ENCODE measurements at regions not wholly inside any gene's neighbourhood (a gene's known extent, or its start where the extent isn't known, plus 50 kb on each side); places are given as distances from the start of the nearest gene placed in this dataset.

GRCh38 chr20:23282111-23282510, 68.5 kb upstream of the NXT1 start:
- H3K4me3 ChIP-seq, result no peak overlapping the region
- TF ChIP-seq CTCF (IDR thresholded peaks at IDR 0.05), result no peak
- no peak for DNase-seq (ENCODE audit: low spot score)
- H3K27ac ChIP-seq, result no peak overlapping the region

- TF ChIP-seq CTCF (IDR thresholded peaks at IDR 0.05), result no peak
- DNase-seq (ENCODE audit: low spot score), result peak; percentile 47
- Histone ChIP-seq H3K27ac (no peak overlapping the region), H3K4me3 (no peak overlapping the region)
These were observed 70.8 kb upstream of the NXT1 start for GRCh38 chr20:23279836-23280235.

DNA sequence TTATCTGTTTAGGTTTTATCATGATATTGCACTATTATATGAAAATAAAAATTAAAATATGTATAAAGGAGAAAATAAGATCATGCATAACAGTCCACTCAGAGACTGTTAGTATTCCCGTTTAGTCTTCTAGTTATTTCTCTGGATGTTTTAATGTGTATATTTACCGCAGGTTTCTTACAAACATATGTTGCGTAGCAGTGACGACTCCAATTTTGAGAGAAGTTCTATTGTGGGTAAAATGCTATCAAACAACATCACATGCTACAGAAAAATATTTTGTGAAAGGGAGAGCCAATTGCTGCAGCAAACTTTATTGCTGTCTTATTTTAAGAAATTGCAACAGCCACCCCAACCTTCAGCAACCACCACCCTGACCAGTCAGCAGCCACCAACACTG, 72.4 kb upstream of the NXT1 start:
- no peak overlapping the region for H3K27ac ChIP-seq
- DNase-seq (ENCODE audit: low spot score), result no peak

DNA sequence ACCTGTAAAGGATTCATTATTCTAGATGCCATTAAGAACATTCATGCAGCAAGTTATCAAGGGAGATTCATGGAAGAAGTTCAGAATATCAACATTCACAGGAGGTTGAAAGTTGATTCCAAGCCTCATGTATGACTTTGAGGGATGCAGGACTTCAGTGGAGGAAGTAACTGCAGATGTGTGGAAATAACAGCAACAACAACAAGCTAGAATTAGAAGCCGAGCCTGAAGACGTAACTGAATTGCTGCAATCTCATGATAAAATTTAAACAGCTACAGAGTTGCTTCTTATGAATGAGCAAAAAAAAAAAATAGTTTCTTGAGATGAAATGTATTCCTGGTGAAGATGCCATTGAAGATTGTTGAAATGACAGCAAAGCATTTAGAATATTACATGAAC, 73.3 kb upstream of the NXT1 start:
- Histone ChIP-seq H3K27ac (no peak overlapping the region), H3K4me3 (no peak overlapping the region)
- no peak for TF ChIP-seq CTCF (IDR thresholded peaks at IDR 0.05)
- DNase-seq (ENCODE audit: low spot score), result no peak

More for the DNA sequence above, 72.4 kb upstream of the NXT1 start:
- no peak overlapping the region for H3K4me3 ChIP-seq
- TF ChIP-seq CTCF (IDR thresholded peaks at IDR 0.05), result no peak

GRCh38 chr20:23273776-23274175, 76.8 kb upstream of the NXT1 start:
- no peak for TF ChIP-seq CTCF (IDR thresholded peaks at IDR 0.05)

GRCh38 chr20:23272176-23273029, 78.2 kb upstream of the NXT1 start:
- no peak for TF ChIP-seq CTCF (IDR thresholded peaks at IDR 0.05)
- H3K4me3 ChIP-seq, result no peak overlapping the region
- peak; percentile 53 for DNase-seq (ENCODE audit: low spot score)

More at GRCh38 chr20:23273776-23274175, 76.8 kb upstream of the NXT1 start:
- Histone ChIP-seq H3K4me3 (no peak overlapping the region), H3K27ac (no peak overlapping the region)
- peak; percentile 50 for DNase-seq (ENCODE audit: low spot score)

GRCh38 chr20:23270382-23270911, 80.1 kb upstream of the NXT1 start:
- TF ChIP-seq CTCF (IDR thresholded peaks at IDR 0.05), result no peak
- Histone ChIP-seq H3K27ac (peak overlapping the region in 1 of 2 donors; percentile 60), H3K4me3 (no peak overlapping the region)
- DNase-seq (ENCODE audit: low spot score), result peak; percentile 67

More at GRCh38 chr20:23272176-23273029, 78.2 kb upstream of the NXT1 start:
- H3K27ac ChIP-seq, result no peak overlapping the region

All from coronary artery (tissue), 2 donors.